H1 (cell line): ENCODE measurements at regions not wholly inside any gene's neighbourhood (a gene's known extent, or its start where the extent isn't known, plus 50 kb on each side); places are given as distances from the start of the nearest gene placed in this dataset.
A peak's percentile ranks its signal among the peaks of the same experiment; 100 is the strongest.

ENCODE experiments used
- CHD7 ChIP-seq: fragments of 300-600 bp; sonication (generic); IDR thresholded peaks from 2 replicates; pipeline ENCODE4 v1.7.1; 2012; ENCODE audit warnings: low read length, moderate library complexity, mild to moderate bottlenecking, inconsistent platforms; ENCODE audit not compliant: insufficient replicate concordance
- CREB1 ChIP-seq: IDR thresholded peaks from 2 replicates; pipeline ENCODE4 v1.6.1; 2012; ENCODE audit warnings: inconsistent platforms
- E2F6 ChIP-seq: IDR thresholded peaks from 2 replicates; pipeline ENCODE4 v1.6.1; 2012; ENCODE audit warnings: inconsistent platforms
- EGR1 ChIP-seq: IDR thresholded peaks from 2 replicates; pipeline ENCODE4 v1.6.1; 2011; ENCODE audit warnings: low read depth, low read length, borderline replicate concordance
- EZH2 ChIP-seq: fragments of 200-600 bp; sonication (generic); IDR thresholded peaks from 2 replicates; pipeline ENCODE4 v1.7.1; 2012; ENCODE audit warnings: low read depth, mild to moderate bottlenecking, moderate library complexity, low read length, inconsistent platforms; ENCODE audit not compliant: severe bottlenecking
- HDAC6 ChIP-seq: IDR thresholded peaks from one replicate; pipeline ENCODE4 v1.7.1; 2012; ENCODE audit warnings: low read depth, mild to moderate bottlenecking, inconsistent platforms, low read length, moderate library complexity
- MAX ChIP-seq: IDR thresholded peaks from 2 replicates; pipeline ENCODE4 v1.6.1; 2012; ENCODE audit warnings: inconsistent platforms
- POU5F1 ChIP-seq: IDR thresholded peaks from 2 replicates; pipeline ENCODE4 v1.6.1; 2011; ENCODE audit warnings: low read depth, mild to moderate bottlenecking, low read length, moderate library complexity
- SRF ChIP-seq: IDR thresholded peaks from 2 replicates; pipeline ENCODE4 v1.6.1; 2011; ENCODE audit warnings: mild to moderate bottlenecking, low read depth, low read length, moderate library complexity
- TCF12 ChIP-seq: IDR thresholded peaks from 2 replicates; pipeline ENCODE4 v1.6.1; 2011; ENCODE audit warnings: low read depth, mild to moderate bottlenecking, low read length

GRCh38 chr22:45101515-45102227, 62.1 kb upstream of the NUP50 start (continued):
- TF ChIP-seq EZH2 (no peak), TCF12 (no peak), SRF (no peak), MAX (peak; percentile 97), CHD7 (no peak), E2F6 (peak; percentile 46; the same call in 1 of the 2 replicates), CREB1 (no peak), EGR1 (no peak), HDAC6 (no peak), POU5F1 (no peak)
